Left colon (tissue), 2 donors: ENCODE measurements at regions not wholly inside any gene's neighbourhood (a gene's known extent, or its start where the extent isn't known, plus 50 kb on each side); places are given as distances from the start of the nearest gene placed in this dataset.
"Not testable (repeated sequence)": the region's sequence is repeated elsewhere in the genome, so short reads cannot be mapped to it uniquely, and the experiment has no call there.

Source experiments
- ATAC-seq: fragments of 200-7000 bp; cut with Tn5 transposase; one replicate; pipeline ENCODE4 v1.9.1; 2020; ENCODE audit warnings: mild to moderate bottlenecking, moderate library complexity
- DNase-seq, 2 donors: peaks; one replicate each; pipeline ENCODE4 v3.0.0-alpha.2; 2020
- intact Hi-C, 2 donors: fragments of 100-400 bp; cut with DNase I in 1 of 2; cut with micrococcal nuclease in 1 of 2; formaldehyde crosslinking; loops; one replicate each; pipeline versions ENCODE4 v1.11.2 to v1.14.0; 2022; cut with DNase I, micrococcal nuclease
- donor health status: DM: no; HTN: no; CAD: no.
- donor health status: DM: yes; HTN: yes; CAD: no.

GRCh38 chr15:32536507-32537172 is 56.6 kb upstream of the GOLGA8N start:
- intact Hi-C loops, result not testable (repeated sequence)
- peak; percentile 98 for ATAC-seq
- peak; percentile 28 to 56 for DNase-seq

- intact Hi-C loops, DNase-seq: not testable (repeated sequence)
- ATAC-seq, result peak; percentile 15
These were observed 57.2 kb upstream of the GOLGA8N start for GRCh38 chr15:32536057-32536493.

DNA sequence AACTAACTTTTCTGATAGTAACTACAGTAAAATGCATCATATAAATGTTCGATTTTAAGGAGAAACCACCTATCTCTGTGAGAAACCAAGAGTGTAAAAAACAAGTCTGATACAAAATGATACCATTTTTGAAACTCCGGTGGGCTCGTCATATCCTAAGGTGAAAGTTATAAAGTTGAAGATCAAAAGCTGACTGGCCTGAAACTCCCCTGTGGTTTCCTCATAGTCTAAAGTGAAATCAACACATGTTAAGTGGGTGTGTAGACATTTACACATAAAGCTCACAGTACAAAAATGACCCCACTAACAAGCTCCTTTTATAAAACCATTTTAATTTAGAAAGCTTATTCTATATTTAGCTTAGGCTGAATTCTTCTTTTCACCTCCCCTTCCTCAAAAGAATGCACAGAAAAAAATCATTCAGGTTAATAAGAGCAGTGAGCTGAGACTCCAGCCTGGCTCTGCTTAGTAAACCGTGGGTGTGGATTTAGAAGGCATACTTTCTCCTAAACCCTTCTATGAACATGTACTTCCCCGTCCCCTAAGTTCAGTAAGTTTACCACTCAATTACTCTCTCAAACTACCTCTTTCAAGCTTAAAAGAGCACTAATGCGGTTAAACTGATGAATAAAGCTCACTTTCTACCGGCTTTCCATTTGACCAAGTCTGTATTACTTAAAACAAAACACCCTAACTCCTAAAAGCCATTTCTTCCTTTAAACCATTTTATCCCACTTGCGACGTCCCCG is 57.9 kb upstream of the GOLGA8N start:
- DNase-seq, intact Hi-C loops, ATAC-seq: not testable (repeated sequence)

- DNase-seq, intact Hi-C loops, ATAC-seq: not testable (repeated sequence)
These were observed 67.5 kb upstream of the GOLGA8O start for GRCh38 chr15:32522900-32523299.

- peak; percentile 41 for ATAC-seq
- DNase-seq, intact Hi-C loops: not testable (repeated sequence)
These were observed 67.0 kb upstream of the GOLGA8O start for GRCh38 chr15:32522421-32522820.

DNA sequence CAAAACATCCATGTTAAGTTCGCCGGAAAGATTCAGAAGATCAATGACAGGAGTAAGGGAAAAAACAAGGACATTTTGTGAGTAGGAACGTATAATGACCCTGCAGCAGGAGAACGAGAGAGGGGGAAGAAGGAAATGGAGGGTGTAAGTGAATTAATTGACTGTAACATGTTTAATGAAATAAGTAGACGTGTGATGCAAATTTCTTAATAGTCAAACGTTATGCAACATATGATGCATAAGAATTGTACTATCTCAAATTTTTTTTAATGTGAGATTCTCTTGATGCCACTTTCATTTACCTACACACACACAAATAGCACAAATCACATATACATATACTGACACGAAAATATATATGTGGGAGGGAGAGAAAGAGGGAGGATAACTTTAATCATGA is 63.5 kb upstream of the GOLGA8O start:
- ATAC-seq, DNase-seq, intact Hi-C loops: not testable (repeated sequence)

DNA sequence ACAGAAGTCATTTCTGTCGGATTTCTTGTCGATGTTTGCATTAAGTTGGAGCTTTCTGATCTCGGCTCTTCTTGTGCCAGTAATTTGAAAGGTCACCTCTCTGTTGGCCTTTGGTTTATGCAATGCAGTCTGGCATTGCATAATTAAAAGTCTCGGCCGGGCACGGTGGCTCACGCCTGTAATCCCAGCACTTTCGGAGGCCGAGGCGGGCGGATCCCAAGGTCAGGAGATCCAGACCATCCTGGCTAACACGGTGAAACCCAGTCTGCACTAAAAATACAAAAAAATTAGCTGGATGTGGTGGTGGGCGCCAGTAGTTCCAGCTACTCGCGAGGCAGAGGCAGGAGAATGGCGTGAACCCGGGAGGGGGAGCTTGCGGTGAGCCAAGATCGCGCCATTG is 62.6 kb upstream of the GOLGA8O start:
- ATAC-seq, DNase-seq, intact Hi-C loops: not testable (repeated sequence)

DNA sequence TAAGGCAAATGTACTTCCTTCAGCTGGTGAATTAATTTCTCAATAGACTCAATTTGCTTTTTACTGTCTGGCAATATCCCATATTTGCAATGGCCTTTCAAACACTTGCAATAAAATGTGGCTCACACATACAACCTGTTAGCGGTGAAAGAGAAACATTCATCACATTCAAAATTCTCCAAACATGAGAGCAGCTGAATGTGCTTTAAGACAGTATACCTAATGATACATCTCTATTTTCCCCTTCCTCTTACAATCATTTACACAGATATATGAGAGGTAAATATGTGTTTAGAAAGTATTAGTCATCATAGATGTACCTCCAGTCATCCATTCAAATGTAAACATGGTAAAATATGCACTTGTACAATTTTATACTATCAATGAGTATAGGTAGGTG is 61.5 kb upstream of the GOLGA8O start:
- DNase-seq, ATAC-seq, intact Hi-C loops: not testable (repeated sequence)

DNA sequence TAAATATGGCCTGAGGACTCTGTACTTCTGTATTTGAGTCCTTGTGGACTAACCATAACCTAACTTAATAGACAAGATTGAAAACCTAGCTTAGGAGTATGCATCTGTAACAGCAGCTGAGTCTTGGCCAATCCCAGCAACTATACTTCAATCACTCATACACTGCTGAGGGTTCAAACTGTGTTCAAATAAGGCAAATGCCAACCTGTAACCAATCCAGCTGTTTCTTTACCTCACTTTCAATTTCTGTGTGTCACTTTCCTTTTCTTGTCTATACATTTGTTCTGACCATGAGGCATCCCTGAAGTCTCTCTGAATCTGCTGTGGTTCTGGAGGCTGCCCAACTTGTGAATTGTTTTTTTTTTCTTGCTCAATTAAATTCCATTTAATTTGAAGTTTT is 57.9 kb upstream of the GOLGA8O start:
- ATAC-seq, intact Hi-C loops, DNase-seq: not testable (repeated sequence)

GRCh38 chr15:32510027-32510426 is 54.6 kb upstream of the GOLGA8O start:
- DNase-seq, intact Hi-C loops: not testable (repeated sequence)
- ATAC-seq, result peak; percentile 76

DNA sequence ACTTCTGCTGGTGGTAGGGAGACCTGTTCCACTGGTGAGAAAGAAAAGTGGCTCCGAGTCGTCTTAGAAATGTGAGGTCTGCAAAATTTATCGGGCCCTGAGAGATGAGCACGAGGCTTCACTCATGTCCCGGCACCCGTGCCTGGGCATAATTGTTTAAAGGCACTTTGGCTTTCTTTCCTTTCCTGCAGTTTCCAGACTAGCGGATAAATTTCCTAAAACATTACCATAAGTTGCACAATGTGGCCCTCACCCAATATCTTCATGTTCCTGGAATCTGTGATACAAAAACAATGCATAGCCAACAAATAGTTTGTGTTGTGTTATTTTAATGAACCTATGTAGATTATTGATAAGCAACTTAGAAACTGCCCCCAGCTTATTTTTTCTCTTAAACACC is 52.6 kb upstream of the GOLGA8O start:
- DNase-seq, intact Hi-C loops, ATAC-seq: not testable (repeated sequence)

DNA sequence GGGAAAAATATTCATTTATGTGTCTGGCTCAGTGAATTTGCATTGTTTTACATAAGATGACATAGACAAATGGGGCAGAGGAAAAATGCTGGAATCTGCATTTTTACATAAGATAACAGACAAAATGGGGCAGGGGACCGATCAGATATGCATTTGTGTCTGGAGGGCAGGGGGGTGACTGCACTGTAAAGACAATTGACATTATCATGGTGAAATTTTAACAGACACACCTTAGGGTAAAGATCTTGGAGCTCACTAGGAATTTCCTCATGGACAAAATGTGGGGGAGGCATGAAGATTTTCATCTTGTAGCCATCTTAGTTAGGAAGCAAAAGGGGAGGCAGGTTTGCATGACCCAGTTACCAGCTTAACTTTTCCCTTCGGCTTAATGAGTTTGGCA is 51.4 kb upstream of the GOLGA8O start:
- intact Hi-C loops, DNase-seq: not testable (repeated sequence)
- ATAC-seq, result peak; percentile 54

GRCh38 chr15:32505633-32506032 is 50.2 kb upstream of the GOLGA8O start:
- DNase-seq, intact Hi-C loops: not testable (repeated sequence)
- peak; percentile 33 for ATAC-seq
